Epidermal melanocyte (primary cell): ENCODE measurements at regions not wholly inside any gene's neighbourhood (a gene's known extent, or its start where the extent isn't known, plus 50 kb on each side); places are given as distances from the start of the nearest gene placed in this dataset.

Experiments
- DNase-seq: peaks from one replicate; pipeline ENCODE4 v3.0.0; 2011; ENCODE audit warnings: low spot score; ENCODE audit not compliant: insufficient read length

- DNase-seq: no peak
These were observed 51.3 kb upstream of the STEAP4 start for GRCh38 chr7:88357781-88358525.

GRCh38 chr7:88357294-88357693, 50.6 kb upstream of the STEAP4 start:
- no peak for DNase-seq
